ENCODE measurements at regions not wholly inside any gene's neighbourhood (a gene's known extent, or its start where the extent isn't known, plus 50 kb on each side); places are given as distances from the start of the nearest gene placed in this dataset.
"Not testable (repeated sequence)": the region's sequence is repeated elsewhere in the genome, so short reads cannot be mapped to it uniquely, and the experiment has no call there.

- peak; percentile 92 for DNase-seq
These were observed 421.6 kb upstream of the KLF12 start for GRCh38 chr13:74555651-74556420.

- DNase-seq, result peak; percentile 86
These were observed 421.0 kb upstream of the KLF12 start for GRCh38 chr13:74555276-74555625.

- DNase-seq, result peak; percentile 86
These were observed 420.5 kb upstream of the KLF12 start for GRCh38 chr13:74554569-74555275.

- no peak for DNase-seq
These were observed 415.8 kb upstream of the KLF12 start for GRCh38 chr13:74550039-74550438.

- DNase-seq, result not testable (repeated sequence)
These were observed 402.4 kb upstream of the KLF12 start for GRCh38 chr13:74536649-74537048.

- no peak for DNase-seq
These were observed 399.0 kb upstream of the KLF12 start for GRCh38 chr13:74533226-74533625.

GRCh38 chr13:74530011-74530410 is 395.8 kb upstream of the KLF12 start:
- no peak for DNase-seq

- no peak for DNase-seq
These were observed 394.7 kb upstream of the KLF12 start for GRCh38 chr13:74528734-74529513.

GRCh38 chr13:74523057-74523456 is 388.9 kb upstream of the KLF12 start:
- DNase-seq, result no peak

- DNase-seq, result no peak
These were observed 377.3 kb upstream of the KLF12 start for GRCh38 chr13:74511523-74511922.

- DNase-seq, result no peak
These were observed 353.0 kb upstream of the KLF12 start for GRCh38 chr13:74487091-74487722.

- DNase-seq, result no peak
These were observed 351.6 kb upstream of the KLF12 start for GRCh38 chr13:74485757-74486156.

GRCh38 chr13:74479124-74479523 is 344.9 kb upstream of the KLF12 start:
- no peak for DNase-seq

GRCh38 chr13:74476788-74477187 is 342.6 kb upstream of the KLF12 start:
- no peak for DNase-seq

GRCh38 chr13:74476365-74476764 is 342.2 kb upstream of the KLF12 start:
- no peak for DNase-seq

- DNase-seq, result no peak
These were observed 332.7 kb upstream of the KLF12 start for GRCh38 chr13:74466864-74467263.

- DNase-seq, result no peak
These were observed 331.8 kb upstream of the KLF12 start for GRCh38 chr13:74466020-74466419.

- DNase-seq, result peak; percentile 89
These were observed 331.1 kb upstream of the KLF12 start for GRCh38 chr13:74465271-74465670.

GRCh38 chr13:74464670-74465069 is 330.5 kb upstream of the KLF12 start:
- peak; percentile 66 for DNase-seq

- DNase-seq, result no peak
These were observed 326.8 kb upstream of the KLF12 start for GRCh38 chr13:74461011-74461410.

GRCh38 chr13:74452881-74453280 is 318.7 kb upstream of the KLF12 start:
- DNase-seq, result no peak

GRCh38 chr13:74452176-74452575 is 318.0 kb upstream of the KLF12 start:
- DNase-seq, result no peak

GRCh38 chr13:74450964-74451363 is 316.8 kb upstream of the KLF12 start:
- no peak for DNase-seq

Measured in NCI-H1694 treated with DMSO at 0.1 percent for 48 hours (cell line).